HEK293 (cell line): ENCODE measurements at regions not wholly inside any gene's neighbourhood (a gene's known extent, or its start where the extent isn't known, plus 50 kb on each side); places are given as distances from the start of the nearest gene placed in this dataset.

Experiments used
- CTCF ChIA-PET: fragments of 350-600 bp; formaldehyde crosslinking; extraction: SDS; loops from one replicate; lab custom pipeline; 2021; ENCODE audit warnings: antibody characterized with exemption; lab: Yijun Ruan, JAX
- POLR2A ChIA-PET: fragments of 300-600 bp; formaldehyde crosslinking; extraction: SDS; loops from one replicate; lab custom pipeline; 2020; ENCODE audit warnings: antibody characterized with exemption, inconsistent platforms; lab: Yijun Ruan, JAX
- H3K27ac ChIP-seq: fragments of 200-500 bp; sonication (Bioruptor generic); 2 replicates; pipeline ENCODE4 v1.5.1; 2014; ENCODE audit warnings: low read depth, low read length, control low read depth, inconsistent platforms; ENCODE audit errors: extremely low read depth
- H3K36me3 ChIP-seq, 2 experiments: fragments of 200-500 bp in 1 of 2; sonication (Bioruptor generic) in 1 of 2; 1 replicate in 1 of 2; 2 replicates in 1 of 2; pipeline ENCODE4 v1.5.1; 2014 to 2017; ENCODE audit warnings: inconsistent platforms in 2 of 2, low read length in 2 of 2; ENCODE audit not compliant: control insufficient read depth in 2 of 2, insufficient read depth in 1 of 2
- H3K4me1 ChIP-seq: fragments of 200-500 bp; sonication (Bioruptor generic); 2 replicates; pipeline ENCODE4 v1.5.1; 2014; ENCODE audit warnings: mild to moderate bottlenecking, low read length, inconsistent platforms; ENCODE audit not compliant: control insufficient read depth, insufficient read depth
- H3K4me3 ChIP-seq: 2 replicates; pipeline ENCODE4 v1.5.1; 2011; ENCODE audit warnings: low read depth, mild to moderate bottlenecking, control low read depth, low read length, moderate library complexity
- H3K9me3 ChIP-seq: fragments of 200-500 bp; sonication (Bioruptor generic); 2 replicates; pipeline ENCODE4 v1.5.1; 2014; ENCODE audit warnings: low read depth, low read length, inconsistent platforms; ENCODE audit not compliant: control insufficient read depth, insufficient read depth
- KLF1 ChIP-seq: fragments of 450-650 bp; formaldehyde crosslinking; IDR thresholded peaks from 2 replicates; pipeline ENCODE4 v1.5.1; 2016; ENCODE audit warnings: missing biosample characterization, missing genetic modification characterization
- PRDM2 ChIP-seq: fragments of 450-650 bp; formaldehyde crosslinking; IDR thresholded peaks from 2 replicates; pipeline ENCODE4 v1.5.1; 2016; ENCODE audit warnings: missing biosample characterization, missing genetic modification characterization, borderline replicate concordance
- ZNF394 ChIP-seq: fragments of 450-650 bp; formaldehyde crosslinking; IDR thresholded peaks from 2 replicates; pipeline ENCODE4 v1.5.1; 2016; ENCODE audit warnings: missing biosample characterization, missing genetic modification characterization, mild to moderate bottlenecking, moderate library complexity, borderline replicate concordance
- ZNF423 ChIP-seq: fragments of 450-650 bp; formaldehyde crosslinking; IDR thresholded peaks from 2 replicates; pipeline ENCODE4 v1.5.1; 2016; ENCODE audit warnings: missing biosample characterization, missing genetic modification characterization
- ZNF501 ChIP-seq: fragments of 450-650 bp; formaldehyde crosslinking; IDR thresholded peaks from 2 replicates; pipeline ENCODE4 v1.5.1; 2016; ENCODE audit warnings: missing biosample characterization, missing genetic modification characterization
- ZNF548 ChIP-seq: fragments of 450-650 bp; formaldehyde crosslinking; IDR thresholded peaks from 2 replicates; pipeline ENCODE4 v1.5.1; 2016; ENCODE audit warnings: missing biosample characterization, missing genetic modification characterization
- ZNF600 ChIP-seq: fragments of 450-650 bp; formaldehyde crosslinking; IDR thresholded peaks from 2 replicates; pipeline ENCODE4 v1.5.1; 2016; ENCODE audit warnings: missing biosample characterization, missing genetic modification characterization
- TF ChIP-seq, protein P1 (sequence below): fragments of 450-650 bp; formaldehyde crosslinking; optimal IDR thresholded peaks from 2 replicates; pipeline ENCODE3; 2016; ENCODE audit warnings: missing biosample characterization, mild to moderate bottlenecking, missing genetic modification characterization
- TF ChIP-seq, protein P2 (sequence below): sonication (generic); formaldehyde crosslinking; IDR thresholded peaks from 2 replicates; pipeline ENCODE4 v1.8.1; 2022; ENCODE audit warnings: mild to moderate bottlenecking, moderate library complexity, missing genetic modification reagents

DNA sequence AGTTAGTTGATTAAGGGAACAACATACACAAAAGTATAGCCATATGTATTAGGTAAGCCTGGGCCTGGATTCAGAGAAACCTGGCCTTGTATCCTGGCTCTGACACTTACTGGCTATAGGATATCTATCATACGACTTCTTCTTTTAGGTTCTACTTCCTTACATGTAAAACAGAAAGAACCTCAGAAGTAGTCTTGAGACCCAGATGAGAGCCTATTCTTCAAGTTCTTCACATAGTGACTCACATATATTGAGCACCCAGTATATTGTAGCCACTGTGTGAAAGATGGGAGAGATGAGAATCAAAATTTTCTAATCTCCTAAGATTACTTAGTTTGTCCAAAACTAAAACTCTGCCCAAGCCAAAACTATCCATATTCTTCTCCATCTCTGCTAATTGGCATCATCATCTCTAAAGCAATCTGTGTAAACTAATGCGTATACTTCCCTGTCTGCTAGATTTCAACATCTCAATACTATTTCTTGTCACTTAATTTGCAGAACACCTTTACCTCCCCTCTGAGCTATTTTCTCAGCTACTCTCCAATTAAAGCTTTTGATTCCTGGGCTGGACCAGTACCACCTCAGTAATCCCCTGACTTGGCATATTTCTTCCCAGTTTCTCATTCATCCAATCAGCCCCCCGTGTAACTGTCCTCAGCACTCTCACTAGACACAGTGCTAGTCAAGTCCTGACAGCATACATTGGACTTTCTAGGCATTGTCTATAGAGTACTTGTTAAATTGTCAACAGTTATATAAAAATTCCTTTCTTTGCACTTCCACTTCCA lies 53.5 kb upstream of the MET start:
- Histone ChIP-seq H3K4me3 (no peak overlapping the region), H3K36me3 (no peaks in the 10 kb centered on the region), H3K4me1 (peaks cover 11% of the 10 kb centered on the region), H3K27ac (no peak overlapping the region), H3K9me3 (no peaks in the 10 kb centered on the region)
- TF ChIP-seq ZNF548 (tag by site-specific recombination) (no peak), ZNF394 (tag by site-specific recombination) (0 out of 2 replicates have a peak, but pooled peaks have one; percentile 18), ZNF423 (tag by site-specific recombination) (no peak)
- POLR2A ChIA-PET = no interaction called here
- CTCF ChIA-PET = interaction anchor here (1.7 kb wide), 1 partner anchor 27 kb away, joined by 6 read pairs; no protein-coding TSS in a partner anchor

- POLR2A ChIA-PET = no interaction called here
- CTCF ChIA-PET = interaction anchor here (0.6 to 1.0 kb wide), 3 partner anchors 30 to 449 kb away, joined by 3 to 4 read pairs (median 4); no protein-coding TSS in a partner anchor
- Histone ChIP-seq H3K4me1 (peaks cover 2% of the 10 kb centered on the region; the same call in 1 of the 2 replicates), H3K36me3 (no peaks in the 10 kb centered on the region), H3K4me3 (no peak overlapping the region), H3K27ac (no peak overlapping the region), H3K9me3 (no peaks in the 10 kb centered on the region)
- TF ChIP-seq ZNF501 (tag by site-specific recombination) (no peak), KLF1 (tag by site-specific recombination) (no peak), ZNF600 (tag by site-specific recombination) (no peak), PRDM2 (tag by site-specific recombination) (no peak)
- TF ChIP-seq, protein P1, sequence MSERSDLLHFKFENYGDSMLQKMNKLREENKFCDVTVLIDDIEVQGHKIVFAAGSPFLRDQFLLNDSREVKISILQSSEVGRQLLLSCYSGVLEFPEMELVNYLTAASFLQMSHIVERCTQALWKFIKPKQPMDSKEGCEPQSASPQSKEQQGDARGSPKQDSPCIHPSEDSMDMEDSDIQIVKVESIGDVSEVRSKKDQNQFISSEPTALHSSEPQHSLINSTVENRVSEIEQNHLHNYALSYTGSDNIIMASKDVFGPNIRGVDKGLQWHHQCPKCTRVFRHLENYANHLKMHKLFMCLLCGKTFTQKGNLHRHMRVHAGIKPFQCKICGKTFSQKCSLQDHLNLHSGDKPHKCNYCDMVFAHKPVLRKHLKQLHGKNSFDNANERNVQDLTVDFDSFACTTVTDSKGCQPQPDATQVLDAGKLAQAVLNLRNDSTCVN = no peak
- TF ChIP-seq, protein P2, sequence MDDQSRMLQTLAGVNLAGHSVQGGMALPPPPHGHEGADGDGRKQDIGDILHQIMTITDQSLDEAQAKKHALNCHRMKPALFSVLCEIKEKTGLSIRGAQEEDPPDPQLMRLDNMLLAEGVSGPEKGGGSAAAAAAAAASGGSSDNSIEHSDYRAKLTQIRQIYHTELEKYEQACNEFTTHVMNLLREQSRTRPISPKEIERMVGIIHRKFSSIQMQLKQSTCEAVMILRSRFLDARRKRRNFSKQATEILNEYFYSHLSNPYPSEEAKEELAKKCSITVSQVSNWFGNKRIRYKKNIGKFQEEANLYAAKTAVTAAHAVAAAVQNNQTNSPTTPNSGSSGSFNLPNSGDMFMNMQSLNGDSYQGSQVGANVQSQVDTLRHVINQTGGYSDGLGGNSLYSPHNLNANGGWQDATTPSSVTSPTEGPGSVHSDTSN (CRISPR knock-in tag) = no peak
Observed at GRCh38 chr7:116621649-116622048, 50.3 kb upstream of the MET start.
